ENCODE measurements at regions not wholly inside any gene's neighbourhood (a gene's known extent, or its start where the extent isn't known, plus 50 kb on each side); places are given as distances from the start of the nearest gene placed in this dataset.

DNA sequence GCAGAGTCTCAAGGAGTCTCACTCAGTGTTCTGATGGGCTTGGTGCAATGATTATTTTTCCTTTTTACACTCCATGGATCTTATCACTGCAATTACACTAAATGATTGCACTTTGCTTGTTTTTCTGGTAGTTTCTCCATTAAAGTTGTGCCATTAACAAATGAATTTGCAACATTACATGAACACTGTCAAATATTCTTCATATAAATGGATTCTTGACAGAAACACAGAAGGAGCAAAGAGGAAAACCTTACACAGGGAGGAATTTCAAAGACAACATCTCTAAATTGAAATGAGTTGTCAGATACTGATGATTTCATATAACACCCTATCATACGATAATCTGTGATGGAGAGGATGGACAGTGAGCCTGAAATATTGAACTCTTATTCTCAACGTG lies 65.4 kb upstream of the CHST9 start:
- TF ChIP-seq, protein P1, sequence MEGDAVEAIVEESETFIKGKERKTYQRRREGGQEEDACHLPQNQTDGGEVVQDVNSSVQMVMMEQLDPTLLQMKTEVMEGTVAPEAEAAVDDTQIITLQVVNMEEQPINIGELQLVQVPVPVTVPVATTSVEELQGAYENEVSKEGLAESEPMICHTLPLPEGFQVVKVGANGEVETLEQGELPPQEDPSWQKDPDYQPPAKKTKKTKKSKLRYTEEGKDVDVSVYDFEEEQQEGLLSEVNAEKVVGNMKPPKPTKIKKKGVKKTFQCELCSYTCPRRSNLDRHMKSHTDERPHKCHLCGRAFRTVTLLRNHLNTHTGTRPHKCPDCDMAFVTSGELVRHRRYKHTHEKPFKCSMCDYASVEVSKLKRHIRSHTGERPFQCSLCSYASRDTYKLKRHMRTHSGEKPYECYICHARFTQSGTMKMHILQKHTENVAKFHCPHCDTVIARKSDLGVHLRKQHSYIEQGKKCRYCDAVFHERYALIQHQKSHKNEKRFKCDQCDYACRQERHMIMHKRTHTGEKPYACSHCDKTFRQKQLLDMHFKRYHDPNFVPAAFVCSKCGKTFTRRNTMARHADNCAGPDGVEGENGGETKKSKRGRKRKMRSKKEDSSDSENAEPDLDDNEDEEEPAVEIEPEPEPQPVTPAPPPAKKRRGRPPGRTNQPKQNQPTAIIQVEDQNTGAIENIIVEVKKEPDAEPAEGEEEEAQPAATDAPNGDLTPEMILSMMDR (conservative IDR thresholded peaks at IDR 0.05 in 1 of 2, IDR thresholded peaks at IDR 0.05 in 1 of 2; ENCODE audit: low read depth in 1 of 2, low read length in 2 of 2): no peak
- no peak for TF ChIP-seq EZH2 (IDR thresholded peaks at IDR 0.05; ENCODE audit: low read length, missing control alignments)

Measured in fibroblast of lung (primary cell).